Stimulated activated CD8-positive, alpha-beta memory T cell treated with anti-CD3 and anti-CD28 coated beads, Interleukin-4, amount 100 ng/mL, for 1 hour (primary cell): ENCODE measurements at regions not wholly inside any gene's neighbourhood (a gene's known extent, or its start where the extent isn't known, plus 50 kb on each side); places are given as distances from the start of the nearest gene placed in this dataset.

ENCODE experiments used
- DNase-seq, 2 donors: peaks; one replicate each; pipeline ENCODE4 v3.0.0-alpha.2; 2020; ENCODE audit warnings: low read depth in 2 of 2, low spot score in 1 of 2

DNA sequence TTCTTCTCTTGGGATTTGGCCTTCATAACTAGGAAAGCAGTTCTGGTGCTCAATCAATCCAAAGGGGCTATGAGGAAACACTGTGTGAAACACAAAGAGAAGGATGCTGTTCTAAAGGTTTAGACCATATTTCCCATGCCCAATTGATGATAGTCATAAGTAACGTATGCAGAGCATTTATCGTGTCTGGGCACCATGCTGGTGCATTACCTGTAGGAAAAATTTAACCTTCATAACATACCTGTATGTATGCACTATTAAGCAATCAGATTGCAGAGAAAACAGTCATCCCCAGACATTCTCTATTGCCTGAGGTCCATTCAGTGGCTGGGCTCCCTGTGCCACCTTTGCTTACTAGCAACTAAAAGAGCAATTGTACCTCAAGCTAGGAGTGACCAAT, 381.4 kb downstream of the PLPP3 start:
- no peak for DNase-seq

DNA sequence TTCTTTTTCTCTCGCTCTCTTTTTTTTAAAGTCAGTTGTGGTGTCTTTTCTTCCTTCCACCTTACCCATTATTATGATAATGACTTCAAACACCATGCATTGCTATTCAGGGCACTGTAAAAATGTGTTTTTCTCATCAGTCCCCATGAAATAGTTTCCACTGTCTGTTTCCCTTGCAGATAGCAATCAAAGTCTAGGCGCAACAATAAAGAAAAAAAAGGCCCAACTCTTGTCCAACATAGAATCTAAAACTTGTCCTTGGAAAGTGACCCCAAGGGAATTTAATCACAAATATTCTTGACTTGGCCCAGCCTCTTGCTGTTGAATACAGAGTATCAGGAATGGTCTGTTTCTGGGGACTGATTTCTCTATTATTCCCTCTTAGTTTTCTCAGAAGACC, 382.5 kb downstream of the PLPP3 start:
- no peak for DNase-seq

DNA sequence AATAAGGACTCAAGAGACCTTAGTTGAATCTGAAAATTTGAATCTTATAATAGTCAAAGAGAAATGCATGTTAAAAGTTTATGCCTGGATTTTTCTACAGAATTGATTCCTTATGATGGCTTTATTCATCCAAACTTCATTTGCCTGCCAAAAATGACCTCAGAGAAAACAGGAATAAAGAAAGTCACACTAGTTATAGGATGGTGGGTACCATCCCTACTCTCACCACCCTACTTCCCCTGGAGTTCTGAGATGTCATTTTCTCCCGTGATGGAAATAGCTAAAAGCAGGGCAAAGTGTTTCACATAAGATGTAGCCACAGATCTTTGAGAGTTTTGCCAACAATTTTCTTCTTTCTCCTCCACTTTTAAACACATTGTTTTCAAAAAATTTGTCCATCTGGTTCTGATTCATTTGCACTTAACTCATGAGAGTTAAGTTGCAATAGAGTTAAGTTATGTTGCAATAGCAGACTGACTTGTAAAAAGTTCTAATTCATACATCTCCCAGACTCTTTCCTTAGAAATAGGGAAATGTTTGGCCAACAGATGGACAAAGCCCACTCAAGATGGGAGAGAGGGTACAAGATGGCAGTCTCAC, 384.6 kb downstream of the PLPP3 start:
- DNase-seq = no peak

DNA sequence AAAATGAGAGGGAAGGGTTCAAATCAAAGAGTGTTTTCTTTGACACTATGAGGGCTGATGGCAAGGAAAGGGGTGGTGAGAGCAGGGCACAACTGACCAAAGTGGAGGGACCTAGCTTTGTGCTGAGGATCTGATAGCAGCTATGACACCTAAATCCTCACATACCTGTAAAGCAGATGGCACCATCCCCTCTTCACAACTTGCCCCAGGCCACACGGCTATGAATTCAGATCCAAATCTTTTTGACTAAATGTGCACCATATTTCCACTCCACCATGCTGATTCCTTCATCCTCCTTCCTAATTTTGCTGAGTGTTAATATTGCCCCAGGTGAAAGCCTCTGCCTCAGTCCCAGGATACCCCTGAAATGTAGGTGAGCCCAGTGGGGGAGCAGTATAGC, 385.7 kb downstream of the PLPP3 start:
- DNase-seq = no peak

DNA sequence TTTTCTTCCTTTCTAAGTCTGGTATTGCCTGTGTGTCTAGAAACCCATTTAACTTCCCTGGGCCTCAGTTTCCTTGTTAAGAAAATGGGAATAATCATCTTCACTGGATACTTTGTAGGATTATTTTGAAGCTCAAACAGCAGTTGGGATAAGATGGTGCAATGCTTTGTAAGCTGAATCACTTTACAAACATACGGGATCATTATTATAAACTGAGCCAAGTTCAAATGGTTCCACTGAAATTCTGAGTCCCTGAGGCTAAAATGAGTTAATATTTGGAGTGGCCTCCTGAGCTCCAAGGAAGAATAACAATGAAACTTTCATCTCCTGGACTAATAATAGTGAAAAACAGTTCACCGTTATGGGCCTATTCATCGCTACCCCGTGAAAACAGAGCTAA, 388.0 kb downstream of the PLPP3 start:
- DNase-seq = no peak

DNA sequence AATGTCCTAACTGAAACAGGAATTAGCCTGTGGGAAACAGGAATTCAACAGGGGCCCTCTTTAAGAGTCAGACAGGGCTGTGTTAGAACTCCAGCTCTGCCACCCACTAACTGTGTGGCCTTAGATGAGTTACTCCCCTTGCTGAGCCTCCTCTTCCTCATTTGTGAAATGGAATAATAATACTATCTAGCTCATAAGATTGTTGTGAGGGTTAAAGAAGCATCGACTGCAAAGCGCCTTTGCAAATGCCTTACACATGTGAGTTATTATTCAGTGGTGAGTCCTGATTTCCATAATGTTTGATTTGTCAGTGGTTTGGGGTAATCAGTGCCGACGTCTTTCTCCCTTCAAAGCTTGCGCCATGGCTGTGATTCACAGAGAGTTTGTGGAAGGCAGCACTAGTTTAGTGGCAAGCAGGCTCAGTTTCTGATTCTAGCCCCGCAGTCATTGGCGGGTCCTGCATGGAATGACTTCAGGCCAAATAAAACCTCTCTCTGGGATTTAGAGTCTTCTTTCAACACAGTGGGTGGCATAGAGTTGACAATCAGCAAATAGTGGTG, 388.5 kb downstream of the PLPP3 start:
- DNase-seq = no peak

DNA sequence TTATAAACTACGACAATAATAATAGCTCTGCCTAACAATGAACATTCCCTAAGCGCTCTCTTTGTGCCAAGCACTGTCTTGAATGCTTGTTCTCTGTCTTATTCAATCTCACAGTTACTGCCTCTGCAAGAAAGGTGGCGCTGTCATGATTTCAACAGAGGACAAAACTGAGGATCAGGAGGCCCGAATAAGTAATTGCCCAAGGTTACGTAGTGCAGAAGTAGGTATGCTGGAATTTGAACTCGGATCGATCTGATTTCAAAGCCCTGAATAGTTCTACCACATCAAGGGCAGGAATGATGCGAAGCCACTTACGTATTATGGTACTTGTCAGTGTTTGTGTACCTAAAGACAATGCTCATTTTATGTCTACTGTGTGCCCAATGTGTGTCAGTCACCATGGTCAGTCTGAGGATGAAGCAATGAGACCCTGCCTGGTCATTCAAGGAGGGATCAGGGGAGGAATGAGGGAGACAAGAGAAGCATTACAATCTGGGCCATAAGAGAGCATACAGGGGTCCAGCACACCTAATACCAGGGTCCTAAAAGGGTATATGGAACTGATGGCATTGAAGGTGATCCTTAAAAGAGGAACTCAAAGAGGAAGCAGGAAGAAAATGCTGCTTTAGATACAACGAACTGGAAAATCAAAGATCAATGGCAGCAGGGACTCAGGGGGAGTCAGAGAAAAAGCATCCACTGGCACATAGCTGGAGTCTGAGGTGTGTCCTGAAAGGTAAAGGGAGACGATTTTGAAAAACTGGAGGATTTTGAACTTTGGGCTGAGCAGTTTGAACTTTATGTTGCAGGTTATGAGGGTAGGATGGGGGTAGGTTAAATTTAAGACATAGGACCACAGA, 389.2 kb downstream of the PLPP3 start:
- DNase-seq = no peak

DNA sequence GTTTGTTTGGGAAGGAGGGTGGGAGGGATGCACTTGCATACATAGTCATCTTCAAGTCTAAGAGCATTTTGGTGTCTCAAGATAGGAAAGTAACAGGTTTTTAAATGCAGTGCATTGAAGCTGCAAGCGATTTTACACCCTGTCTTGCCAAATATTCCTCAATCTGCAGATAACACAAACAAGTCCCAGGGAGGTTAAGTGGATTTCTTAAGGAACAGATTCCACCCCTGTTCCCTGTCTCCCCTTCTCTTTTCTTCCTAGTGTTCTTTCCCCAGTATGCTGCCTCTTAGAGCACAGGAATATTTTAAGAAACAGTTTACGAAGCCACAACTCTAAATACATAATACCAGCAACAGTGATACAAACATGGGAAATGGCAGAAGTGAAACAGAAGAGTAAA, 389.9 kb downstream of the PLPP3 start:
- DNase-seq = no peak

DNA sequence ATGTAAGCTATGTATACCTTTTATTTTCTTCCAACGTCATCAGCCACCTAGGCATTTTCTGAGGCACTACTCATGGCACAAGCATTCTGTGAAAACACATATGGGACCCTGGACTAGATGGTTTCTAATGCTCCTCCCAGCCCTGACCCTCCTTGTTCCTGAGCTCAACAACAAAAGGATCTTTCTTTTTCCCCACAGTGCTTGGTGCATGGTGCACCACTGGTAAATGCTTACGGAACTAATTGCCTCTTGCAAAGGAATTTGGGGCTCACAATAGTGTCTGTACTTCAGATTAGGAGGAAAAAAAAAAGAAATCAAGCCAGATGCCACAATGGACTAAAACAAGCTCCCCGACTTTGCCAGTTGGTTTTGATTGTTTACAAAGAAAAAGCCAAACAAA, 390.5 kb downstream of the PLPP3 start:
- DNase-seq = no peak

DNA sequence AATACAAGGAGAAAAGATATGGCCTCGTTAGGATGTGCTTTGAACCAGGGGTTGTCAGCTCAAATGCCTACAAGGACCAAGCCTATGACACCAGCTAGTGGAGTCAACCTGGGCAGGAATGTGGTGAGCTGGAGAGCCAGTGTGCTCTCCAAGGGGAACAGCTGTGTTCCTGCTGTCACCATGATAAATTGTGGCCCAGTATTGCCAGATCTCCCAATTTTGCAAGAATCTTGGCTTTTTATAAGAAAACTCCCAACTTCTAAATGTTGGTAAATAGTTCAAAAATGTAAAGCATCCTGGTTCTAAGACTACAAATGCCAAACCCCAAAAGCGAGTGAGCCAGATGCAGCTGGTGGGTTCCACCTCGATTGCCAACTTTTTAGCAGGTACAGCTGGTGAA, 391.1 kb downstream of the PLPP3 start:
- no peak for DNase-seq

DNA sequence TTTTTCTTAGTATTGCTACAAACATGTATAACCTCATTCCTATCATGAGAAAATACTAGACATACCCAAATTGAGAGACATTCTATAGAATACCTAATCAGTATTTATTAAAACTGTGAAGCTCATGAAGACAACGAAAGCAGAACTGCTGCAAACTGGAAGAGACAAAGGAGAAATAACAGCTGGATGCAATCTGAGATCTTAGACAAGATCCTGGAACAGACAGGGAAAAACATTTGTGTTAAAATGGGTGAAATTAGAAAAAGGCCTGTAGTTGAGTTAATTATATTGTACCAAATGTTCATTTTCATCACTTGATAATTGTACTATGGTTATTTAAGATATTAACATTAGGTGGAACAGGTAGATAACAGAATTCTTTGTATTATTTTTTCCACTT, 392.0 kb downstream of the PLPP3 start:
- DNase-seq = no peak

DNA sequence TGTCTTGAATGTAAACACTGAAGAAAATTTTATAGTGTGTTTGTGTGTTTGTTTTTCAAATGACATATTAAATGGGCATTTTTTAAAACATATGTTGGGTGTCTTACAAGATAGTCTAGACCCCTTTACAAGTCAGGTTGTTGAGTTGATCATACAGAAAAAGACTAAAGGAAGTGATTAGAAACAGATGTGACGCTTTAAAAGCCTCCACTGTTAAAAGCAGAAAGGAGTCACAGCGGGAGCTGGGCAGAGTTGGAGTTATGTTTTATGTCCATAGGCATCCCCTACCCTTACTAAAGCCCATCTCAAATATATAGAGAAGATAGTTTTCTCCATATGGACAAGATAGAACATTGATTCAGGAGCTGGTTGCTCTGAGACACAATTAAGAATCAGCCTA, 393.9 kb downstream of the PLPP3 start:
- no peak for DNase-seq

DNA sequence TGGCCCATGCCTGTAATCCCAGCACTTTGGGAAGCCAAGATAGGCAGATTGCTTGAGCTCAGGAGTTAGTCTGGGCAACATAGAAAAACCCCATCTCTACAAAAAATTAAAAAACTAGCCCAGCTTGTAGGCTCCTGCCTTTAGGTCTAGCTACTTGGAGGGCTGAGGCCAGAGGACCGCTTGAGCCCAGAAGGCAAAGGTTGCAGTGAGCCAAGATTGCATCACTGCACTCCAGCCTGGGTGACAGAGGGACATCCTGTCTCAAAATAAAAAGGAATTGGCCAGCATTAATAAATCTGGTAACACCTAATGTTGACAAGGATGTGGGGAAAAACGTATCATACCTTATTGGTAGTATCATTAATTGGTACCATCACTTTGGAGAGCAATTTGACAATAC, 396.2 kb downstream of the PLPP3 start:
- no peak for DNase-seq

DNA sequence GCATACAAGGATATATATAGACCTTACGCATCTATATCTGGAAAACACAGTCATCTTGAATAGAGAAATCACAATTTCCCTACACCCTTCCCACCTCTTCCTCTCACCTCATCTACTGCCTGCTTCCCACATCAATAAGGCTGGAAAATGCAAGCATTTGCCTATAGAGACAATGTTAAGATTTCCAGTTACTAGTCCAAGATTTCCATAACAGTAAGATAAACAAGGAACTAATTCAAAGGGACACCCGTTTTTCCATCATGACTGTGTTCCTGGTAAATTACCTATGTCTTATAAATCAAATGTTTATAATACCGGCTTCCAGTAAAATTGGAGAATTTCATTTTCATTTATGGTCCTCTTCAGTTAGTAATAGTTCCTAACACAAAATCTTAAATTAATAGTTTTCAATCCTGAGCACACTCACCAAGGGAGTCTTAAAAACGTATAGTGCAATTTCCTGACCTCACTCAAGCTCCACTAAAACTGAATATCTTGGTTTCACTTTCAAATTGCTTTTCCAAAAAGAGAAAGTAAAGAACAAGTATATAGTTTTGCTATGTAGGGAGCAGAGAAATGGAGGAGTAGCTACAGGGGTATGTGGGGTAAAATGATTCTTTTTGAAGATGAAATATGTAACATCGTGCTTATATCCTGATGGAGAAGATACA, 398.7 kb downstream of the PLPP3 start:
- DNase-seq = no peak

DNA sequence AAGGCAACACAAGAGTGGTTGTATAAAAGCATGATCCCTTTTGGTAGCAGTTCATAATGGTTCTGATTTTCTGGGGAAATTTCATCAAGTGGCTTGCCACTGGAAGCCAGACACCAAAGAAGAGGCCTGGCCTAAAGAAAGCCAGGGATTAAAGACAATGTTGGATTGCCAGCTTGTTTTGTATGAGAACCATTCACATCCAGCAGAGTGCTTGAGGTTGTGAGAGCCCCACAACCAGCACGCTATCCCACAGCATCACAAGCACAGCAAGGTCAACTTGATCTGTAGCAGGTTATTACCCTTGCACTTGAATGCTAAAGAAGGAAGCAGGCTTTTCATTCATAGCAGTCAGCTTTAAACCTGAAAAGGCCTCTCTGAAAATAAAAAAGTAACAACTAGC, 399.8 kb downstream of the PLPP3 start:
- DNase-seq = no peak

DNA sequence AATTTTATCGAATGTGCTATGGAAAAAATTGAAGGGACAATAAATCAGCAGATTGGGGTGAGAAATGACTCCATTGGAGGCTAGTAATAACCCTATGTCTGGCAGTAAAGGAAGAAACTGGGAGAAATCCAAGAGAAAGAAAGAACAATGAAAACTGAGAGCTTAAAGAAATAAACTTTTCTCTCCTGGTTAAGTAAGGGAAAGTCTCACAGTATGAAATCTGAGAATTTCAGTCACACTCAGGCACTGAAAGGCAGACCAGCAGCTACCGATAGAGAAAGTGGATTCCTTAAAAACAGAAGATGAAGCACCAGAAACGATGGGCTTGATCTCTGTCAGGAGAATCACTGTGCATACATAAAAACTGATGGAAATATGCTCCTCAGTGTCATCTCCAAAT, 404.2 kb downstream of the PLPP3 start:
- no peak for DNase-seq

DNA sequence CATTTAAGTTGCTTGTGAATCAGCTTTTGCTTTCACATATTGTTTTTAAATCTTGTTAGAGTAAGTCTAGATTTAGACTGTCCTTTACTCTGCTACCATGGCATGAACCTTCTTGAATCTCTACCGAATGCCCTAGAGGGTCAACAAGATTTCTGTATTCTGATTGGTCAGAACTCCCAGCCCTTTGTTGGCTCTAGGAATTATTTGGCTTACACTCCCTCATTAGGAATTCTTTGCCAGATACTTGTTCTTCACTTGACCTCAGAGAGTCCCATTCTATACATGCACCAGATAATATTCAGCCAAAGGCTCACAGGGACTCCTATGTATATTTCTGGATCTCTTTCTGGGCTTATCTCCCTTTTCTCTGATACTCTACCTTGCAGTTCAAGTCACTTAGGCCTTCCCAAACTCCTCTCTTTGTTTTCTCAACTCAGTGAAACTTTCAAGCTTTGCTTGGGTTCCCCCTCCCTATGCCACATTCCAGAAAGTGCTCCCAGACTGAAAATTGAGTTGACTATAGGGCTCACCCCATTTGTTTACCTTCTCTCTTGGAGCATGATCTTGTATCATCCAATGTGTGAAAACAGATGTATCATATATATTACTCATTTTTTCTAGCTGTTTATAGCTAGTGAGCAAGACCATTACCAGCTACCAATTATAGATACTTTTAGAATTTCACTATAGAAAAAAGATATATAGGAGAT, 405.0 kb downstream of the PLPP3 start:
- no peak for DNase-seq

DNA sequence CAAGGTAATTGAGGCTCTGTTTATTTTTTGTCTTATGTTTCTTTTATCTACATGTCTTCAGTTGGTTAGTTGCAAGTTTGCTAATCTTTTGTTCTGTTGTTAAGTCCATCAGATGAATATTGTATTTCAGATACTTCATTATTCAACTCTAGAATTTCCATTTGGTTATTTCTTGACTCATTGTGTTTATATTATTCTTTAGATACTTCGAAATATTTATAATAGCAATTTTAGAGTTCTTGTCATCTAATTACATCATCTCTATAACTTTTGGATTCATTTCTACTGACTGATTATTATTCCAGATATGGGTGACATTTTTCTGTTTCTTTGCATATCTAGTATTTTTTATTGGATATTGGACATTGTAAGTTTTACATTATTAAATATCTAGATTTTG, 405.6 kb downstream of the PLPP3 start:
- DNase-seq = no peak

DNA sequence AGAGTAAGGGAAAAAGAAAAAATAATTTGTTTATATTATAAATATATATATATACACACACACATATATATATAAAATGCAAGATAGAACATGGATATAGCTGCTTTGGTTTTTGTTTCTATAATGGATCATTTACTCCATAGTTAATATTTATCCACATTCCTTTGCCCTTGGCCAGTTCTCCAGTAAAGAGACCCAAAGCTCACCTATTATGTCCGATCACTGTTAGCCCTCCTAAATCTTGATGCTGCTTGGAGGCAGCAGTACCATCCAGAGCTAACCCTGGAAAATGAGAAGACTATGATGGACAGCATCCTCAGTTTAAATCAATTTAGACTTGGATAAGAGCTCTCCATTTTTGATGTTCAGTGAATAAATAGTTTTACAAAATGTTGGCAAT, 407.7 kb downstream of the PLPP3 start:
- DNase-seq = no peak

DNA sequence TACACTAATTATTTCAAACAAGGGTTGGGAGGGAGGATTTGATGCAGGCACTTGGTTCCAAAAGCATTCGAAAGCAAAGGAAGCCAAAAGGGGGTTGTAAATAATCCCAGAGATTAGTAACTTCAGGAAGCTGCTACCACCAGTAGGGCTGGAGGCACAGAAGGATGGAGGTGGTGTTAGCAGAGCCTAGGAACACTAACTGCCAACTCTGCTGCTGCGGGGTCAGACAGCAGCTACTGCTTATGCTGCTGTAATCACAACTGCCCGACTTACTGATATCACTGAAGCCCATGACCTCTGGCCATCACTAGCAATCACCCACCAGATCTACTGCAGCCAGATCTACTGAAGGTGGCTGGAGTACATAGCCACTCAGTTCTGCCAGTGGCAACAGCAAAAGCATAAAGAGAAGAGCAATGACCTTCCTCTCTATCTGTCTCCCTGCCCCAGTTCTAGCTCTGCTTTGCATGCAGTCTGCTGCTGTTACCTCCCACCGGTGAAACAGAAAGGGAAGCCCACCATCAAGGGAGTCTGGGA, 408.5 kb downstream of the PLPP3 start:
- DNase-seq = no peak

DNA sequence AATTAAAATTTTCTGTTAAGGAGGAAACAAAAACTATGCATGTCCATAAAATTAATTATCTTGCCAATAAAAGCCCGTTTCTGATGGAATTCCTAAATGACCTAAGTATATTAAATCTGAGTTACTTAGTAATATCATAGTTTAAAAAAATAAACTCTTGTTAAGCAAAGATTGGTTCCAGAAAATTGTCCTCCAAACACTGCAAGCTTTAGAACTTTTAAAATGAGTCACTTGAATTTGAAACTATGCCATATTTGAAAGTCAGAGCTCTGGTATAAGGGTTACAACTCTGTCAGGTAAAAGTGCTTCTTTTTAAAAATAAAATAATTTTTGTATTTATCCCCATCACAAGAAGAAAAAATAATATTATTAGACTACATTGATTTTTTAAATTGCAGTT, 409.5 kb downstream of the PLPP3 start:
- DNase-seq = no peak
